Smooth muscle cell (in vitro differentiated cells): ENCODE measurements at regions not wholly inside any gene's neighbourhood (a gene's known extent, or its start where the extent isn't known, plus 50 kb on each side); places are given as distances from the start of the nearest gene placed in this dataset.

ENCODE experiments used
- DNase-seq: peaks from one replicate; lab custom pipeline; 2025; ENCODE audit not compliant: unreplicated experiment; lab: John Stamatoyannopoulos, UW
- H2AFZ ChIP-seq: fragments of 200-600 bp; sonication (generic); 2 replicates; pipeline ENCODE4 v1.6.0; 2016; ENCODE audit warnings: antibody characterized with exemption, low read depth, mild to moderate bottlenecking
- H3F3A ChIP-seq: fragments of 200-600 bp; sonication (generic); 2 replicates; pipeline ENCODE4 v1.6.0; 2017; ENCODE audit warnings: antibody characterized with exemption, low read depth
- H3K27ac ChIP-seq: fragments of 200-600 bp; sonication (generic); 2 replicates; pipeline ENCODE4 v1.5.1; 2016; ENCODE audit warnings: low read depth, mild to moderate bottlenecking
- H3K27me3 ChIP-seq: fragments of 200-600 bp; sonication (generic); 2 replicates; pipeline ENCODE4 v1.6.1; 2016; ENCODE audit warnings: low read depth, mild to moderate bottlenecking
- H3K36me3 ChIP-seq: fragments of 200-600 bp; sonication (generic); 2 replicates; pipeline ENCODE4 v1.5.1; 2016; ENCODE audit warnings: low read depth
- H3K4me1 ChIP-seq: fragments of 200-600 bp; sonication (generic); 2 replicates; pipeline ENCODE4 v1.5.1; 2016; ENCODE audit warnings: low read depth
- H3K4me2 ChIP-seq: fragments of 200-600 bp; sonication (generic); 2 replicates; pipeline ENCODE4 v1.6.0; 2016; ENCODE audit warnings: mild to moderate bottlenecking
- H3K4me3 ChIP-seq: fragments of 200-600 bp; sonication (generic); 2 replicates; pipeline ENCODE4 v1.5.1; 2016; ENCODE audit warnings: mild to moderate bottlenecking
- H3K79me2 ChIP-seq: fragments of 200-600 bp; sonication (generic); 2 replicates; pipeline ENCODE4 v1.6.0; 2016; ENCODE audit warnings: low read depth, mild to moderate bottlenecking
- H3K9ac ChIP-seq: fragments of 200-600 bp; sonication (generic); 2 replicates; pipeline ENCODE4 v1.6.0; 2016; ENCODE audit warnings: low read depth
- H3K9me3 ChIP-seq: fragments of 200-600 bp; sonication (generic); replicated peaks from 2 replicates; pipeline ENCODE4 v1.5.1; 2016; ENCODE audit warnings: low read depth
- H4K20me1 ChIP-seq: fragments of 200-600 bp; sonication (generic); 2 replicates; pipeline ENCODE4 v1.6.0; 2016; ENCODE audit warnings: low read depth
- CTCF ChIP-seq: fragments of 200-600 bp; sonication (generic); IDR thresholded peaks from 2 replicates; pipeline ENCODE4 v1.5.1; 2017; ENCODE audit warnings: borderline replicate concordance, mild to moderate bottlenecking, antibody characterized with exemption; ENCODE audit not compliant: insufficient read depth, poor library complexity, severe bottlenecking
- WGBS: methylation state at CpG from one replicate; pipeline ENCODE4 v1.1.7; 2016; ENCODE audit warnings: low lambda C conversion rate; 5-methylcytosine and 5-hydroxymethylcytosine counted together

- no peak for DNase-seq
- no peak overlapping the region for H3K4me2 ChIP-seq
- H3K27me3 ChIP-seq, result no peaks in the 10 kb centered on the region
- H3K4me1 ChIP-seq, result no peaks in the 10 kb centered on the region
- H3K4me3 ChIP-seq, result no peak overlapping the region
- H3K27ac ChIP-seq, result no peak overlapping the region
- no peaks in the 10 kb centered on the region for H3K36me3 ChIP-seq
- no peak overlapping the region for H2AFZ ChIP-seq
- WGBS, result 96% methylated on average over 6 of the region's 6 CpGs
- H3K9ac ChIP-seq, result no peak overlapping the region
- no peak for TF ChIP-seq CTCF
- H3K79me2 ChIP-seq, result no peaks in the 10 kb centered on the region
- no peaks in the 10 kb centered on the region for H3K9me3 ChIP-seq
- no peaks in the 10 kb centered on the region for H4K20me1 ChIP-seq
- H3F3A ChIP-seq, result no peaks in the 10 kb centered on the region
These were observed 230.2 kb downstream of the ANKRD60 start for GRCh38 chr20:57998276-57998675.

DNA sequence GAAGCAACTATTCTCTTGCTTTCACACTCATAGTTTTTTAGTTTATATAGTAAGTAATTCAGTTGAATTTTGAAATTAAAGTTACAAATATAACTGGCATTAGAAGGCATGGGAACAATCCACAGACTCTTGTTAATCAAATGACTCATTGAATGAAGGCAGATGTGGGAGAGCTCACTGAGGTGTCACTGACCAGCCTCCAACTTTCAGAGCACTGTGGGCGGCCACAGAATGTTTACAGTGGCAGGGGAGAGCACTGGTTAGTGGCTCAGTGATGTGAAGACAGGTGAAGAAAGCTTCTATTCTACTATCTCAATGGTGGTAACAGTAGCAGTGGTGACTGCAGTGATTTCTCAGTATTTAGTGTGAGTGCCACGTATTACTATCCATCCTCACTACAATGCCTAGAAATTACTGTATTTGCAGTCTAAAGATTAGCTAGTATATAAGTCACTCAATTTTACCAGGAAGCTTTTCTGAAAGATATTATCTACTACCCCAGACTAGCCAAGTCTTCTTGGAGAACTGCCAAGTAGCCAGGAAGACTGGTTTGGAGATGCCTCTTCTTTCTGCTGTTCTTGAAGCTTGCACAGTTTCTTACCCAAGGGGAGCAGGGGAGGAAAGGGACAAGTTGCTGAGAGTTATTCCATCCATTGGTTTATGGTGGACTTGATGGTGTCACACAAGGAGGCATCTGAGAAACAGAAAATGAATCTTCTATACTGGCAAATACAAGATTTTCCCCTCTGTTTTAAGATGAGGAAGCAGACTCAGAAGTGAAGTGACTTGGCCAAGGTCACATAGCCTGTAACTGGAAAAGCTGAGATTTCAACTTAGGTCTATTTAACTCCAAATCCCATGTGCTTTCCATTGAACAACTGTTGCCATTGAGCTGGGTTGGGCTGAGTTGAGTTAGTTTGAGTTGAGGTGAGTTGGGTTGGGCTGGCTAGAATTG lies 231.2 kb downstream of the ANKRD60 start:
- no peak overlapping the region for H2AFZ ChIP-seq
- H3F3A ChIP-seq, result no peaks in the 10 kb centered on the region
- no peaks in the 10 kb centered on the region for H3K4me1 ChIP-seq
- no peaks in the 10 kb centered on the region for H3K36me3 ChIP-seq
- no peak for TF ChIP-seq CTCF
- H3K9me3 ChIP-seq, result no peaks in the 10 kb centered on the region
- H3K9ac ChIP-seq, result peak overlapping the region; percentile 18
- peak overlapping the region; percentile 13 for H3K27ac ChIP-seq
- no peaks in the 10 kb centered on the region for H4K20me1 ChIP-seq
- no peaks in the 10 kb centered on the region for H3K27me3 ChIP-seq
- 59% methylated on average over 2 of the region's 2 CpGs for WGBS
- H3K4me2 ChIP-seq, result peak overlapping the region; percentile 32
- no peak overlapping the region for H3K4me3 ChIP-seq
- no peaks in the 10 kb centered on the region for H3K79me2 ChIP-seq
- DNase-seq, result no peak

DNA sequence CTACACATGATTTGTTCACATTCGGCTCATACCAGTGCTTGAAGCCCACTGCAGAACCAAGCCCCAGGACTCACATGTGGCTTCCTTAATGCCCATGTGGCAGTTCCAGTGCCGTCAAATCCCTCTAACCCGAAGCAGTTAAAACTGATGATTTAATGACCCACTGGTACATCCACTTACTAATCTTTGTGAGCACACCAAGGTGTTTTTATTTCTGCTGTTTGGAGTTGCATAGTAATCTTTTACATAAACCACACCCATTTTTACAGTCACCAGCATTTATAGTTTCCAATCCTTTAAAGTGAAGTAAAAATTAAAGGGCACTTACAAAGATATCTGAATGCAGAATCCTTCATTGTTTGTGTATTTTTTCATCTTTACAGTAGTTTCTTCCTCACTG lies 232.0 kb downstream of the ANKRD60 start:
- no peaks in the 10 kb centered on the region for H4K20me1 ChIP-seq
- no peaks in the 10 kb centered on the region for H3K27me3 ChIP-seq
- no peak overlapping the region for H3K4me3 ChIP-seq
- TF ChIP-seq CTCF, result no peak
- H3F3A ChIP-seq, result no peaks in the 10 kb centered on the region
- H3K9ac ChIP-seq, result peak overlapping the region; percentile 18
- WGBS, result 65% methylated on average over 3 of the region's 3 CpGs
- peak overlapping the region; percentile 13 for H3K27ac ChIP-seq
- no peak overlapping the region for H2AFZ ChIP-seq
- DNase-seq, result no peak
- H3K79me2 ChIP-seq, result no peaks in the 10 kb centered on the region
- peak overlapping the region; percentile 32 for H3K4me2 ChIP-seq
- H3K9me3 ChIP-seq, result no peaks in the 10 kb centered on the region
- H3K36me3 ChIP-seq, result no peaks in the 10 kb centered on the region
- no peaks in the 10 kb centered on the region for H3K4me1 ChIP-seq
